HG03108 (cell line): ENCODE measurements at regions not wholly inside any gene's neighbourhood (a gene's known extent, or its start where the extent isn't known, plus 50 kb on each side); places are given as distances from the start of the nearest gene placed in this dataset.

ENCODE experiments used
- ATAC-seq: cut with Tn5 transposase; IDR thresholded peaks from one replicate; pipeline ENCODE4 v1.9.1; 2021; ENCODE audit warnings: moderate library complexity; ENCODE audit not compliant: unreplicated experiment

GRCh38 chrX:33465137-33465536 lies 253.8 kb upstream of the DMD start:
- no peak for ATAC-seq

GRCh38 chrX:33457102-33457501 lies 245.8 kb upstream of the DMD start:
- no peak for ATAC-seq

GRCh38 chrX:33447285-33447684 lies 235.9 kb upstream of the DMD start:
- ATAC-seq, result no peak

- ATAC-seq, result peak; percentile 52
Measured at GRCh38 chrX:33434256-33435092, 223.1 kb upstream of the DMD start.

- no peak for ATAC-seq
Measured at GRCh38 chrX:33416273-33416805, 205.0 kb upstream of the DMD start.

- ATAC-seq, result no peak
Measured at GRCh38 chrX:33415459-33415858, 204.1 kb upstream of the DMD start.

- ATAC-seq, result no peak
Measured at GRCh38 chrX:33385546-33385945, 174.2 kb upstream of the DMD start.

- no peak for ATAC-seq
Measured at GRCh38 chrX:33379839-33380238, 168.5 kb upstream of the DMD start.

GRCh38 chrX:33357606-33358005 lies 146.3 kb upstream of the DMD start:
- no peak for ATAC-seq

- no peak for ATAC-seq
Measured at GRCh38 chrX:33339219-33339618, 127.9 kb upstream of the DMD start.

GRCh38 chrX:33336783-33337182 lies 125.4 kb upstream of the DMD start:
- ATAC-seq, result no peak

- ATAC-seq, result no peak
Measured at GRCh38 chrX:33333271-33333670, 121.9 kb upstream of the DMD start.

GRCh38 chrX:33330798-33331197 lies 119.4 kb upstream of the DMD start:
- ATAC-seq, result no peak

- ATAC-seq, result no peak
Measured at GRCh38 chrX:33324099-33324498, 112.8 kb upstream of the DMD start.

GRCh38 chrX:33307911-33308354 lies 96.6 kb upstream of the DMD start:
- no peak for ATAC-seq

GRCh38 chrX:33298622-33299021 lies 87.3 kb upstream of the DMD start:
- no peak for ATAC-seq

- no peak for ATAC-seq
Measured at GRCh38 chrX:33285550-33285949, 74.2 kb upstream of the DMD start.

- no peak for ATAC-seq
Measured at GRCh38 chrX:33277046-33277445, 65.7 kb upstream of the DMD start.

GRCh38 chrX:33273535-33273934 lies 62.2 kb upstream of the DMD start:
- ATAC-seq, result no peak

GRCh38 chrX:33272986-33273385 lies 61.6 kb upstream of the DMD start:
- ATAC-seq, result no peak
